ENCODE measurements at regions not wholly inside any gene's neighbourhood (a gene's known extent, or its start where the extent isn't known, plus 50 kb on each side); places are given as distances from the start of the nearest gene placed in this dataset.

DNA sequence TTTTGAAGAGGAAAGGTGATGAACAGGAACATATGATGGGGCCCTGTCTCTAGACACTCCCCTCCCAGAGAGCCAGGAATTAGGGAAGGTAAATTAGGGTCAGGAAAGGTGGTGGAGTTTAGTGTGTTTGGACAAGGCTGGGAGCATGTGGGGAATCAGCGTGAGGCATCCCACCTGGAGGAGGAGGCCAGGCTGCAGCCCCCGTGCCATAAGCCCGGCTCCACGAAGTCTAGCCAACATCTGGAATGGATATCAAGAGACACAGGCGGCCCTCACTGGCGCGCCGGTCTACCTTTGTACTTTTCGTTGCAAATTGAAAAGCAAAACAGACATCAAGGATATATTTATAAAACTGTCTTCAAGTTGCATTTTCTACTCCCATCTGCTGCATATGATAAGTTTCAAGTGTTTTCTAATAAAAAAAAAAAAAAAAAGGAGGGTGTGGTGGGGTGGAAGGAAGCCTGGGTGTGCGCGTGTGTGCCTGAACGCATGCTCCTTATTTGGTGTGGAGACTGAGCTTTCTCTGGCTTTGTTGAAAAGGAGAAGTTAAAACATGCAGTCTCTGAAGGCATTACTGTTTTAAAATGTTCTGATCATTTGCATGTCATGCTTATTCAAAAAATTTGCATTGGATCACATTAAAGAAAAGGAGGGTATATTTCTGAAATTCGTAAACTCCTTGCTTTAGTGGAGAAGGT, 546.7 kb upstream of the ID2 start:
- intact Hi-C loops (cut with micrococcal nuclease): no loop called here
- Histone ChIP-seq H3K9me3 (ENCODE audit: control insufficient read depth in 1 of 2, insufficient read depth in 1 of 2, low read depth in 1 of 2, low read length in 2 of 2) (no peaks in the 10 kb centered on the region), H3K4me2 (ENCODE audit: low read length) (no peak overlapping the region), H2AFZ (ENCODE audit: low read depth, low read length, poor library complexity, severe bottlenecking) (no peak overlapping the region), H3K36me3 (ENCODE audit: control insufficient read depth in 1 of 2, insufficient read depth in 2 of 2, low read length in 2 of 2) (no peaks in the 10 kb centered on the region), H3K27ac (ENCODE audit: low read depth, low read length) (no peak overlapping the region), H3K79me2 (ENCODE audit: insufficient read depth, low read length) (no peaks in the 10 kb centered on the region), H4K20me1 (ENCODE audit: insufficient read depth) (no peaks in the 10 kb centered on the region), H3K4me1 (ENCODE audit: control insufficient read depth in 1 of 2, insufficient read depth in 2 of 2, low read length in 2 of 2) (no peaks in the 10 kb centered on the region), H3K9ac (ENCODE audit: low read length) (no peak overlapping the region), H3K9me2 (ENCODE audit: insufficient read depth) (no peaks in the 10 kb centered on the region), H3K4me3 (replicated peaks in 1 of 2; ENCODE audit: low read depth in 1 of 2, low read length in 2 of 2) (no peak overlapping the region), H3K27me3 (ENCODE audit: insufficient read depth, low read length) (no peaks in the 10 kb centered on the region)
- ChIA-PET RAD21 (ENCODE audit: low non-redundant PET in 1 of 2, low total read pairs in 2 of 2, uncharacterized antibody in 2 of 2, unreplicated experiment in 2 of 2) (no interaction called here), CTCF (no interaction called here), POLR2A (no interaction called here)
- no peak for ATAC-seq
- no TSS peak for BruUV-seq (replicated peaks)
- no peak for TF ChIP-seq SRF (IDR thresholded peaks at IDR 0.05; ENCODE audit: low read depth)
- TF ChIP-seq, protein P1, sequence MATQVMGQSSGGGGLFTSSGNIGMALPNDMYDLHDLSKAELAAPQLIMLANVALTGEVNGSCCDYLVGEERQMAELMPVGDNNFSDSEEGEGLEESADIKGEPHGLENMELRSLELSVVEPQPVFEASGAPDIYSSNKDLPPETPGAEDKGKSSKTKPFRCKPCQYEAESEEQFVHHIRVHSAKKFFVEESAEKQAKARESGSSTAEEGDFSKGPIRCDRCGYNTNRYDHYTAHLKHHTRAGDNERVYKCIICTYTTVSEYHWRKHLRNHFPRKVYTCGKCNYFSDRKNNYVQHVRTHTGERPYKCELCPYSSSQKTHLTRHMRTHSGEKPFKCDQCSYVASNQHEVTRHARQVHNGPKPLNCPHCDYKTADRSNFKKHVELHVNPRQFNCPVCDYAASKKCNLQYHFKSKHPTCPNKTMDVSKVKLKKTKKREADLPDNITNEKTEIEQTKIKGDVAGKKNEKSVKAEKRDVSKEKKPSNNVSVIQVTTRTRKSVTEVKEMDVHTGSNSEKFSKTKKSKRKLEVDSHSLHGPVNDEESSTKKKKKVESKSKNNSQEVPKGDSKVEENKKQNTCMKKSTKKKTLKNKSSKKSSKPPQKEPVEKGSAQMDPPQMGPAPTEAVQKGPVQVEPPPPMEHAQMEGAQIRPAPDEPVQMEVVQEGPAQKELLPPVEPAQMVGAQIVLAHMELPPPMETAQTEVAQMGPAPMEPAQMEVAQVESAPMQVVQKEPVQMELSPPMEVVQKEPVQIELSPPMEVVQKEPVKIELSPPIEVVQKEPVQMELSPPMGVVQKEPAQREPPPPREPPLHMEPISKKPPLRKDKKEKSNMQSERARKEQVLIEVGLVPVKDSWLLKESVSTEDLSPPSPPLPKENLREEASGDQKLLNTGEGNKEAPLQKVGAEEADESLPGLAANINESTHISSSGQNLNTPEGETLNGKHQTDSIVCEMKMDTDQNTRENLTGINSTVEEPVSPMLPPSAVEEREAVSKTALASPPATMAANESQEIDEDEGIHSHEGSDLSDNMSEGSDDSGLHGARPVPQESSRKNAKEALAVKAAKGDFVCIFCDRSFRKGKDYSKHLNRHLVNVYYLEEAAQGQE (IDR thresholded peaks at IDR 0.05; ENCODE audit: low read depth): no peak
- no peak for TF ChIP-seq ZNF274 (IDR thresholded peaks at IDR 0.05; ENCODE audit: low read depth, low read length)
- TF ChIP-seq, protein P2, sequence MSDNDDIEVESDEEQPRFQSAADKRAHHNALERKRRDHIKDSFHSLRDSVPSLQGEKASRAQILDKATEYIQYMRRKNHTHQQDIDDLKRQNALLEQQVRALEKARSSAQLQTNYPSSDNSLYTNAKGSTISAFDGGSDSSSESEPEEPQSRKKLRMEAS (IDR thresholded peaks at IDR 0.05): no peak
- no peak for TF ChIP-seq FOSL1 (IDR thresholded peaks at IDR 0.05; ENCODE audit: low read depth)
- no peak for TF ChIP-seq EZH2phosphoT487 (IDR thresholded peaks at IDR 0.05; ENCODE audit: borderline replicate concordance)
- TF ChIP-seq JUND (IDR thresholded peaks at IDR 0.05): no peak
- TF ChIP-seq EZH2 (IDR thresholded peaks at IDR 0.05): no peak
- TF ChIP-seq, protein P3, sequence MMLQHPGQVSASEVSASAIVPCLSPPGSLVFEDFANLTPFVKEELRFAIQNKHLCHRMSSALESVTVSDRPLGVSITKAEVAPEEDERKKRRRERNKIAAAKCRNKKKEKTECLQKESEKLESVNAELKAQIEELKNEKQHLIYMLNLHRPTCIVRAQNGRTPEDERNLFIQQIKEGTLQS (IDR thresholded peaks at IDR 0.05): no peak
- TF ChIP-seq POLR2A (IDR thresholded peaks at IDR 0.05; ENCODE audit: borderline replicate concordance, extremely low read depth, insufficient read depth, insufficient read length): no peak
- no peak for TF ChIP-seq POLR2AphosphoS5 (IDR thresholded peaks at IDR 0.05; ENCODE audit: low read depth, low read length)
- no peak for TF ChIP-seq YY1 (IDR thresholded peaks at IDR 0.05; ENCODE audit: extremely low read depth, insufficient replicate concordance, low read depth, low read length)
- DNase-seq (ENCODE audit: low read depth, low spot score): no peak
